Left lung (tissue), 4 donors: ENCODE measurements at regions not wholly inside any gene's neighbourhood (a gene's known extent, or its start where the extent isn't known, plus 50 kb on each side); places are given as distances from the start of the nearest gene placed in this dataset.

Experiments
- ATAC-seq: fragments of 200-7000 bp; cut with Tn5 transposase; one replicate; pipeline ENCODE4 v1.9.1; 2020; ENCODE audit warnings: moderate library complexity
- DNase-seq, 4 donors: peaks; one replicate each; pipeline ENCODE4 v3.0.0-alpha.2; 2013 to 2020
- H3K27ac ChIP-seq, 2 donors: fragments of 200-600 bp; sonication (generic) in 1 of 2; one replicate each; pipeline versions ENCODE4 v1.5.0 to v1.8.0; 2020 to 2021
- H3K27me3 ChIP-seq, 2 donors: fragments of 200-600 bp; sonication (generic) in 1 of 2; one replicate each; pipeline versions ENCODE4 v1.5.0 to v1.8.0; 2020 to 2021
- H3K36me3 ChIP-seq, 2 donors: fragments of 200-600 bp; sonication (generic) in 1 of 2; one replicate each; pipeline versions ENCODE4 v1.5.0 to v1.8.0; 2020 to 2021
- H3K4me1 ChIP-seq, 2 donors: fragments of 200-600 bp; one replicate each; pipeline ENCODE4 v1.8.0; 2021
- H3K4me3 ChIP-seq, 2 donors: fragments of 200-600 bp; sonication (generic) in 1 of 2; one replicate each; pipeline versions ENCODE4 v1.5.0 to v1.8.0; 2020 to 2021; ENCODE audit warnings: mild to moderate bottlenecking in 1 of 2
- H3K9me3 ChIP-seq, 2 donors: fragments of 200-600 bp; sonication (generic) in 1 of 2; one replicate each; pipeline versions ENCODE4 v1.5.0 to v1.8.0; 2020 to 2021
- intact Hi-C, 2 donors: fragments of 100-400 bp; cut with DNase I; formaldehyde crosslinking; loops; one replicate each; pipeline versions ENCODE4 v1.11.2 to v1.14.2; 2022
- TF ChIP-seq, protein P1 (sequence below), 2 donors: fragments of 200-600 bp; sonication (generic) in 1 of 2; IDR thresholded peaks; one replicate each; pipeline versions ENCODE4 v1.5.0 to v1.8.0; 2021; ENCODE audit warnings: antibody characterized with exemption in 2 of 2
- donor health status: DM: no; HTN: yes; CAD: no.
- donor health status: DM: no; HTN: no; CAD: no.

DNA sequence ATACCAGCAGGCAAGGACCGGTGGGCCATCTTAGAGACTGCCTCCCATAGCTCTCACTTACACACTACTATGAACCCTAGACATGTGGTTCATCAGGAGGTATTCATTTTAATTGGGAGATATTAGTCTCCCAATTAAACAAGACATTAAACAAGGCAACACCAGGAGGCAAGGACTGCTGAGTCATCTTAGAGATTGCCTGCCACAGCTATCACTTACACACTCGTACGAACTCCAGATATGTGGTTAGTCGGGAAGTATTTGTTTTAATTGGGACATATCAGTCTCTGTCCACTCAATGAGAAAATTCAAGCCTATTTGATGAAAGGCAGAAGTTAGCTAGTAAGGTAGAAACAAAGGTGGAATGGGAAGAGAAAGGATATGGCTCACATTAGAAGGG lies 343.9 kb downstream of the NFIB start:
- intact Hi-C loops = no loop called here
- DNase-seq (no peak), ATAC-seq (no peak)
- no peak overlapping the region for H3K4me3 ChIP-seq
- no peaks in the 10 kb centered on the region for H3K27me3 ChIP-seq
- no peaks in the 10 kb centered on the region for H3K9me3 ChIP-seq
- no peaks in the 10 kb centered on the region for H3K4me1 ChIP-seq
- H3K36me3 ChIP-seq = no peaks in the 10 kb centered on the region
- TF ChIP-seq, protein P1, sequence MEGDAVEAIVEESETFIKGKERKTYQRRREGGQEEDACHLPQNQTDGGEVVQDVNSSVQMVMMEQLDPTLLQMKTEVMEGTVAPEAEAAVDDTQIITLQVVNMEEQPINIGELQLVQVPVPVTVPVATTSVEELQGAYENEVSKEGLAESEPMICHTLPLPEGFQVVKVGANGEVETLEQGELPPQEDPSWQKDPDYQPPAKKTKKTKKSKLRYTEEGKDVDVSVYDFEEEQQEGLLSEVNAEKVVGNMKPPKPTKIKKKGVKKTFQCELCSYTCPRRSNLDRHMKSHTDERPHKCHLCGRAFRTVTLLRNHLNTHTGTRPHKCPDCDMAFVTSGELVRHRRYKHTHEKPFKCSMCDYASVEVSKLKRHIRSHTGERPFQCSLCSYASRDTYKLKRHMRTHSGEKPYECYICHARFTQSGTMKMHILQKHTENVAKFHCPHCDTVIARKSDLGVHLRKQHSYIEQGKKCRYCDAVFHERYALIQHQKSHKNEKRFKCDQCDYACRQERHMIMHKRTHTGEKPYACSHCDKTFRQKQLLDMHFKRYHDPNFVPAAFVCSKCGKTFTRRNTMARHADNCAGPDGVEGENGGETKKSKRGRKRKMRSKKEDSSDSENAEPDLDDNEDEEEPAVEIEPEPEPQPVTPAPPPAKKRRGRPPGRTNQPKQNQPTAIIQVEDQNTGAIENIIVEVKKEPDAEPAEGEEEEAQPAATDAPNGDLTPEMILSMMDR (IDR thresholded peaks at IDR 0.05) = no peak
- H3K27ac ChIP-seq = no peak overlapping the region

DNA sequence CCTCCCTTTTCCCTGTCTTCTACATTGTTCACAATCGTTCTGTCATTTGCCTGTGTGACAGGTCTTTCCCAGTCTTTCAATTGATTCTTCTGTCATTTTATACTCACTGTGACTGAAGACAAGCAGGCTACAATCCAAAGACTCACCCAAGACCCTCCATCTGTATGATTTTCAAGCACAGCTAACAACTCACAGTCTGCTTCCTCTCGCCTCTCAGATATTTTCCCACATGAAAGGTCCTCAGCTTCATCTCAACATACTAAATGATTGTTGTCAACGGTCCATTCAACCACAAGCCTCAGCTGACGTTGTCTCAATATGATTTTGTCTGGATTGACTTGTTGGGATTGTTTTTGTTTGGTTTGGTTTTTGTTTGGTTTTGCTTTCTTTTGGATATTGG lies 346.5 kb downstream of the NFIB start:
- DNase-seq (no peak), ATAC-seq (no peak)
- Histone ChIP-seq H3K9me3 (no peaks in the 10 kb centered on the region), H3K4me1 (no peaks in the 10 kb centered on the region), H3K36me3 (no peaks in the 10 kb centered on the region), H3K4me3 (no peak overlapping the region), H3K27ac (no peak overlapping the region), H3K27me3 (no peaks in the 10 kb centered on the region)
- intact Hi-C loops = loop anchor here in 1 of 2 donors (10.0 kb wide), 1 partner anchor 47 kb away; no protein-coding TSS in a partner anchor
- TF ChIP-seq, protein P1 (IDR thresholded peaks at IDR 0.05) = no peak

DNA sequence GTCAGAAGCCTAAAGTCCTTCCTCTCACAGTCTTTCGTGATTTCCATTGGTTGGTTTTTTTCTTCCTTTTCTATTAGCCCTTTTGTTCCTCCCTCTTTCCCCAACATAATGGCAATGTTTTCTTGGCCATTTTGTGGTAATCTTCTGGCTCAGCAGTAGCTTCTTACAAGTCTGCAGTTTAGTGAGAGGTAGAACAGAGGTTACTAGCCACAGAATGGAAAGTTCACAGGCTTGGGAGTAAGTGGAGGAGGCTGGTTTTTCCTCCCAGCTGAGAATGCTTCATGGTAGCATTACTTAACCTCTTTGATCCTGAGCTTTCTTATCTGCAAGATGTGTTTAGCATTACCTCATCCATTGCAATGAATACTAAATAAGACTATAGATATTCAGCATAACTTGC lies 346.9 kb downstream of the NFIB start:
- H3K27me3 ChIP-seq = no peaks in the 10 kb centered on the region
- no peak for DNase-seq
- H3K9me3 ChIP-seq = no peaks in the 10 kb centered on the region
- no peak overlapping the region for H3K4me3 ChIP-seq
- TF ChIP-seq, protein P1 (IDR thresholded peaks at IDR 0.05) = no peak
- H3K36me3 ChIP-seq = no peaks in the 10 kb centered on the region
- H3K27ac ChIP-seq = no peak overlapping the region
- intact Hi-C loops = loop anchor here in 1 of 2 donors (10.0 kb wide), 1 partner anchor 48 kb away; no protein-coding TSS in a partner anchor
- peak; percentile 19 for ATAC-seq
- H3K4me1 ChIP-seq = no peaks in the 10 kb centered on the region

DNA sequence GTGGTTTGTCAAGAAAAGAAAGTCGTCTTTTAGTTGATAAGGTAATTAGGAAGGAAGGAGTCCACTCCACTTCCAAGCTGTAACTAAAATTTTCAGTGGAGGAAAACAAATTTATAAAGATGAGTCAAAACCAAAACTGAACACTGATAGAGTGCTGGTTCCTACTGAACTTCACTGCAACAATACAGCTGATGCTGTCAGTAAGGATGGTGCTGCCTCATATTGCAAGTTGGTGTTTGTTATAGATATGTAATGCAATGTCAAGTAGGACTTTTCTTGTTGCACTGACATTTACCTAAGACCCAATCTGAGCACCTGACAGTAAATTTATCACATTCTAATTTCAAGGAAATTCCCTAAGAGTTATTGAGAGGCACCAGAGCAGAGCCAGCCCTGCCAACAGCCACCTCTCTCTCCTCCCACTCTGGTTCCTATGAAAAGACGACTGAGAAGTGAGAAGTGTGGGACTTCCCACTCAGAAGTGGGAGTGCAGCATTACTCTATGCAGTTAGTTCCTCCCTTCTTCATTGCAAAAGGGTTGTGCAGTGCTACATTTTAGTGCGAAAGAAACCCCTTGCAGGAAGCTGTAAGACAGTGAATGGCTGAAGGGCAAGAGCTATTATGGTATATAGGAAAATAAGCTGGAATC lies 350.8 kb downstream of the NFIB start:
- no peak for ATAC-seq
- H3K36me3 ChIP-seq = no peaks in the 10 kb centered on the region
- TF ChIP-seq, protein P1 (IDR thresholded peaks at IDR 0.05) = no peak

DNA sequence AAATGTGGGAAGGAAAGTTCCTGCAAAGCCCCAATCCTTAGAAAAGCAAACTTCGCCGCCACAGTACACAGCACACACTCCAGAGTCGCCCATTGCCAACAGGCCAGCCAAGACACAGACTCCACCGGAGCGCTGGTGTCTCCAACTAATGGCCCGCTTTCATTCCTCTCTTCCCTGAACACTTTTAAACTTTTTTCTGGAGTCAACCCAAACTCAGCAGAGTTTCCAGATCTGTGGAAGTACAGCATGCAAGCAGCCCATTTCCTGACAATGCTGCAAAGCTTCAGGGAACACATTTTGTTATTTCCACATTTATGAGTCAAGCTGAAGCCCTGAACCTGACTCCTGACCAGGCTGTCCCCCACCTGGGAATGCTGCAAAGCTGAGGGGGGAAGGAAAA lies 351.9 kb downstream of the NFIB start:
- intact Hi-C loops = loop anchor here in 1 of 2 donors (10.0 kb wide), 1 partner anchor 53 kb away; no protein-coding TSS in a partner anchor
- Histone ChIP-seq H3K27ac (no peak overlapping the region), H3K36me3 (no peaks in the 10 kb centered on the region), H3K4me1 (no peaks in the 10 kb centered on the region), H3K9me3 (no peaks in the 10 kb centered on the region), H3K27me3 (no peaks in the 10 kb centered on the region), H3K4me3 (no peak overlapping the region)
- no peak for ATAC-seq
- no peak for DNase-seq
- TF ChIP-seq, protein P1 (IDR thresholded peaks at IDR 0.05) = no peak

More for the DNA sequence above, 350.8 kb downstream of the NFIB start:
- no peaks in the 10 kb centered on the region for H3K4me1 ChIP-seq
- H3K4me3 ChIP-seq = no peak overlapping the region
- DNase-seq = no peak
- intact Hi-C loops = loop anchor here in 1 of 2 donors (10.0 kb wide), 1 partner anchor 52 kb away; no protein-coding TSS in a partner anchor
- H3K9me3 ChIP-seq = no peaks in the 10 kb centered on the region
- no peaks in the 10 kb centered on the region for H3K27me3 ChIP-seq
- H3K27ac ChIP-seq = no peak overlapping the region
